Spleen (tissue), 3 donors: ENCODE measurements at regions not wholly inside any gene's neighbourhood (a gene's known extent, or its start where the extent isn't known, plus 50 kb on each side); places are given as distances from the start of the nearest gene placed in this dataset.

ENCODE experiments used
- POLR2A ChIP-seq, 3 donors: fragments of 450-650 bp; IDR thresholded peaks; one replicate each; pipeline ENCODE4 v1.5.1; 2017; ENCODE audit warnings: antibody characterized with exemption in 3 of 3, mild to moderate bottlenecking in 1 of 3
- POLR2AphosphoS5 ChIP-seq, 3 donors: sonication (generic); formaldehyde crosslinking; IDR thresholded peaks; one replicate each; pipeline ENCODE4 v1.5.1; 2017; ENCODE audit warnings: antibody characterized with exemption in 3 of 3

DNA sequence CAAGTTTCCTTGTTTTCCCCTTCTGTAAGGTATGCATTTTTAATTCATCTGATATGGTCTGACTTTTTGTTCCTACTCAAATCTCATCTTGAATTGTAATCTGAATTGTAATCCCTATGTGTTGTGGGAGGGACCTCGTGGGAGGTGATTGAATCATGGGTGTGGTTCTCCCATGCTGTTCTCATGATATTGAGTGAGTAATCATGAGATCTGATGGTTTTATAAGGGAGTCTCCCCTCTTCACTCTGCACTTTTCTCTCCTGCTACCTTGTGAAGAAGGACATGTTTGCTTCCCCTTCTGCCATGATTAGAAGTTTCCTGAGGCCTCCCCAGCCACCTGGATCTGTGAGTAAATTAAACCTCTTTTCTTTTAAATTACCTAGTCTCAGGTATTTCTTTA, 476.1 kb downstream of the LPIN1 start:
- no peak for TF ChIP-seq POLR2A (IDR thresholded peaks at IDR 0.05)
- no peak for TF ChIP-seq POLR2AphosphoS5 (IDR thresholded peaks at IDR 0.05)
